ENCODE measurements at regions not wholly inside any gene's neighbourhood (a gene's known extent, or its start where the extent isn't known, plus 50 kb on each side); places are given as distances from the start of the nearest gene placed in this dataset.

GRCh38 chr4:157572951-157573350 lies 352.4 kb downstream of the GRIA2 start (continued):
- TF ChIP-seq CUX1 (IDR thresholded peaks at IDR 0.05; ENCODE audit: insufficient replicate concordance, low read depth, low read length), result no peak
- no peak for TF ChIP-seq SREBF2 (IDR thresholded peaks at IDR 0.05; ENCODE audit: low read length)
- no peak for TF ChIP-seq HSF1 (IDR thresholded peaks at IDR 0.05; ENCODE audit: low read depth, low read length)
- TF ChIP-seq, protein P1, sequence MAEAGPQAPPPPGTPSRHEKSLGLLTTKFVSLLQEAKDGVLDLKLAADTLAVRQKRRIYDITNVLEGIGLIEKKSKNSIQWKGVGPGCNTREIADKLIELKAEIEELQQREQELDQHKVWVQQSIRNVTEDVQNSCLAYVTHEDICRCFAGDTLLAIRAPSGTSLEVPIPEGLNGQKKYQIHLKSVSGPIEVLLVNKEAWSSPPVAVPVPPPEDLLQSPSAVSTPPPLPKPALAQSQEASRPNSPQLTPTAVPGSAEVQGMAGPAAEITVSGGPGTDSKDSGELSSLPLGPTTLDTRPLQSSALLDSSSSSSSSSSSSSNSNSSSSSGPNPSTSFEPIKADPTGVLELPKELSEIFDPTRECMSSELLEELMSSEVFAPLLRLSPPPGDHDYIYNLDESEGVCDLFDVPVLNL (IDR thresholded peaks at IDR 0.05; ENCODE audit: low read depth, low read length), result no peak
- TF ChIP-seq CHD2 (IDR thresholded peaks at IDR 0.05; ENCODE audit: borderline replicate concordance, low read depth, low read length), result no peak
